OCI-LY7 (cell line): ENCODE measurements at regions not wholly inside any gene's neighbourhood (a gene's known extent, or its start where the extent isn't known, plus 50 kb on each side); places are given as distances from the start of the nearest gene placed in this dataset.

Experiments
- CTCF ChIP-seq: fragments of 200-600 bp; sonication (generic); conservative IDR thresholded peaks from 2 replicates; pipeline ENCODE4 v1.5.1; 2014; ENCODE audit warnings: mild to moderate bottlenecking, antibody characterized with exemption, low read length, moderate library complexity, mixed read lengths
- EZH2phosphoT487 ChIP-seq: fragments of 200-600 bp; sonication (generic); IDR thresholded peaks from 2 replicates; pipeline ENCODE4 v1.6.1; 2018; ENCODE audit warnings: low read depth, borderline replicate concordance, mild to moderate bottlenecking, mixed run types, antibody characterized with exemption, low read length, moderate library complexity, mixed read lengths

GRCh38 chr13:91297503-91297902, 50.0 kb upstream of the MIR17HG start:
- TF ChIP-seq CTCF (no peak), EZH2phosphoT487 (no peak)
